Natural killer cell (primary cell): ENCODE measurements at regions not wholly inside any gene's neighbourhood (a gene's known extent, or its start where the extent isn't known, plus 50 kb on each side); places are given as distances from the start of the nearest gene placed in this dataset.

ENCODE experiments used
- ATAC-seq, 3 donors: fragments of 150-1000 bp in 2 of 3; fragments of 200-7000 bp in 1 of 3; cut with Tn5 transposase; 1 replicate in 1 of 3; 2 replicates in 2 of 3; pipeline ENCODE4 v1.10.0; 2021; ENCODE audit warnings: mild to moderate bottlenecking in 2 of 3, moderate library complexity in 2 of 3
- DNase-seq, 2 donors: peaks; one replicate each; pipeline versions ENCODE4 v3.0.0 to v3.0.0-alpha.2; 2013 to 2021; ENCODE audit warnings: mixed read lengths in 1 of 2
- H3K27ac ChIP-seq: one replicate; pipeline ENCODE4 v1.5.1; 2013; ENCODE audit warnings: mild to moderate bottlenecking, low read length
- H3K27me3 ChIP-seq: one replicate; pipeline ENCODE4 v1.6.1; 2013; ENCODE audit warnings: low read length; ENCODE audit not compliant: control insufficient read depth, insufficient read depth
- H3K36me3 ChIP-seq: one replicate; pipeline ENCODE4 v1.6.1; 2013; ENCODE audit warnings: low read length; ENCODE audit not compliant: control insufficient read depth, insufficient read depth
- H3K4me1 ChIP-seq: one replicate; pipeline ENCODE4 v1.6.1; 2013; ENCODE audit warnings: low read length; ENCODE audit not compliant: control insufficient read depth, insufficient read depth
- H3K4me3 ChIP-seq: one replicate; pipeline ENCODE4 v1.5.1; 2013; ENCODE audit warnings: low read length
- H3K9me3 ChIP-seq: one replicate; pipeline ENCODE4 v1.6.1; 2013; ENCODE audit warnings: low read length; ENCODE audit not compliant: control insufficient read depth, insufficient read depth
- H3K27ac Mint-ChIP-seq, 2 donors: one replicate each; pipeline ENCODE4 v1.8.0; 2022; ENCODE audit warnings: mild to moderate bottlenecking in 2 of 2, mixed read lengths in 2 of 2, moderate library complexity in 1 of 2
- H3K27me3 Mint-ChIP-seq, 2 donors: one replicate each; pipeline ENCODE4 v1.8.0; 2022; ENCODE audit warnings: low read depth in 2 of 2, mixed read lengths in 2 of 2
- H3K36me3 Mint-ChIP-seq: one replicate; pipeline ENCODE4 v1.8.0; 2022; ENCODE audit warnings: mixed read lengths
- H3K4me1 Mint-ChIP-seq, 2 donors: one replicate each; pipeline ENCODE4 v1.8.0; 2022; ENCODE audit warnings: mixed read lengths in 2 of 2
- H3K4me3 Mint-ChIP-seq: one replicate; pipeline ENCODE4 v1.8.0; 2022; ENCODE audit warnings: mild to moderate bottlenecking, moderate library complexity, mixed read lengths
- H3K9me3 Mint-ChIP-seq, 2 donors: one replicate each; pipeline ENCODE4 v1.8.0; 2022; ENCODE audit warnings: mixed read lengths in 2 of 2
- WGBS: methylation state at CpG from one replicate; pipeline ENCODE4 v1.1.7; 2013; ENCODE audit warnings: missing lambda C conversion rate; ENCODE audit not compliant: insufficient coverage; 5-methylcytosine and 5-hydroxymethylcytosine counted together
- intact Hi-C: fragments of 100-400 bp; cut with micrococcal nuclease; formaldehyde crosslinking; loops from one replicate; pipeline ENCODE4 v1.14.2; 2022
- TF ChIP-seq, protein P1 (sequence below): fragments of 200-600 bp; IDR thresholded peaks from one replicate; pipeline ENCODE4 v1.8.0; 2022; ENCODE audit warnings: antibody characterized with exemption

DNA sequence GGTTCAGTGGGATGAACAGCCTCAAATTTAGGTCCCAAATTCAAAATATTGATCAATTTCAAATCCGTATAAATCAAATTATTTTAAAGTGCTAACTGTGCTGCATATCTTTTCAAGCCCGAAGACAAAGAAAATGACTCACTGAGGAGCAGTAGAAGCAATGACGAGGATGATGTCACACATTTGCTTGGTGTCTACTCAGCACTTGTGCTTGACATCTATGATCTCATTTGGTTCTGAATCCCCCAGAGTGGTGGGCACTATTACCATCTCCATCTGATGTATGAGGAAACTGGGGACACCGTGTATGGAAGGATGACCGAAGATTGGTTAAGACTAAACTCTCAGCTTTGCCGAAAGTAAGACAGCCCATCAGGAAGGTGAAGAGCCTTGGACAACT, 136.5 kb upstream of the CHRNA7 start:
- H3K4me1 ChIP-seq: no peaks in the 10 kb centered on the region
- H3K4me3 ChIP-seq: no peak overlapping the region
- Mint-ChIP-seq H3K4me1 (no peaks in the 10 kb centered on the region), H3K4me3 (no peak overlapping the region), H3K27ac (no peak overlapping the region), H3K9me3 (peaks cover 3 to 5% of the 10 kb centered on the region in 2 donors), H3K27me3 (peaks cover 14 to 33% of the 10 kb centered on the region in 2 donors), H3K36me3 (no peaks in the 10 kb centered on the region)
- no peak for ATAC-seq
- peaks cover 2% of the 10 kb centered on the region for H3K9me3 ChIP-seq
- 92% methylated on average over 6 of the region's 6 CpGs for WGBS
- no peak overlapping the region for H3K27ac ChIP-seq
- no peaks in the 10 kb centered on the region for H3K36me3 ChIP-seq
- H3K27me3 ChIP-seq: peaks cover 3% of the 10 kb centered on the region
- intact Hi-C loops: no loop called here
- DNase-seq: no peak
- TF ChIP-seq, protein P1, sequence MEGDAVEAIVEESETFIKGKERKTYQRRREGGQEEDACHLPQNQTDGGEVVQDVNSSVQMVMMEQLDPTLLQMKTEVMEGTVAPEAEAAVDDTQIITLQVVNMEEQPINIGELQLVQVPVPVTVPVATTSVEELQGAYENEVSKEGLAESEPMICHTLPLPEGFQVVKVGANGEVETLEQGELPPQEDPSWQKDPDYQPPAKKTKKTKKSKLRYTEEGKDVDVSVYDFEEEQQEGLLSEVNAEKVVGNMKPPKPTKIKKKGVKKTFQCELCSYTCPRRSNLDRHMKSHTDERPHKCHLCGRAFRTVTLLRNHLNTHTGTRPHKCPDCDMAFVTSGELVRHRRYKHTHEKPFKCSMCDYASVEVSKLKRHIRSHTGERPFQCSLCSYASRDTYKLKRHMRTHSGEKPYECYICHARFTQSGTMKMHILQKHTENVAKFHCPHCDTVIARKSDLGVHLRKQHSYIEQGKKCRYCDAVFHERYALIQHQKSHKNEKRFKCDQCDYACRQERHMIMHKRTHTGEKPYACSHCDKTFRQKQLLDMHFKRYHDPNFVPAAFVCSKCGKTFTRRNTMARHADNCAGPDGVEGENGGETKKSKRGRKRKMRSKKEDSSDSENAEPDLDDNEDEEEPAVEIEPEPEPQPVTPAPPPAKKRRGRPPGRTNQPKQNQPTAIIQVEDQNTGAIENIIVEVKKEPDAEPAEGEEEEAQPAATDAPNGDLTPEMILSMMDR: no peak

DNA sequence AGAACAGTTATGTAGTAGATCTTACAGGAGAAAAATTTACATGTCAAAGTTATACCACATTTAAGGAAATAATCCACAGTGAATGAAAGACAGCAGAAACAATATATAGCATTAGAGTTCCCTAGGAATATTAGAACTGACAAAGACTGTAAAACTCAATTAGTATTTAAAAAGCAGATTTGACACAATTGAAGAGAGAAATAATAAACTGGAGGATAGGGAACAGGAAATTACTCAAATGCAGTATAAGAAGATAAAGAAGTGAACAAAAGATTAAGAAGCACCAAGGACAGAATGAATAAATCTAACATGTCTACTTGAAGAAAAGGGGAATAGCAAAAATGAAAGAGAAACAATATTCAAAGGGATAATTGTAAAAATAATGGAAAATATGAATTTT, 132.6 kb upstream of the CHRNA7 start:
- ATAC-seq (no peak), DNase-seq (no peak)
- TF ChIP-seq, protein P1: no peak
- Mint-ChIP-seq H3K27ac (no peak overlapping the region), H3K36me3 (peaks cover 7% of the 10 kb centered on the region), H3K9me3 (peaks cover 3 to 5% of the 10 kb centered on the region in 2 donors), H3K27me3 (peaks cover 4 to 34% of the 10 kb centered on the region in 2 donors), H3K4me3 (no peak overlapping the region), H3K4me1 (no peaks in the 10 kb centered on the region)
- H3K36me3 ChIP-seq: no peaks in the 10 kb centered on the region
- H3K4me3 ChIP-seq: no peak overlapping the region
- peaks cover 3% of the 10 kb centered on the region for H3K27me3 ChIP-seq
- no peak overlapping the region for H3K27ac ChIP-seq
- intact Hi-C loops: no loop called here
- no peaks in the 10 kb centered on the region for H3K4me1 ChIP-seq
- peaks cover 2% of the 10 kb centered on the region for H3K9me3 ChIP-seq

DNA sequence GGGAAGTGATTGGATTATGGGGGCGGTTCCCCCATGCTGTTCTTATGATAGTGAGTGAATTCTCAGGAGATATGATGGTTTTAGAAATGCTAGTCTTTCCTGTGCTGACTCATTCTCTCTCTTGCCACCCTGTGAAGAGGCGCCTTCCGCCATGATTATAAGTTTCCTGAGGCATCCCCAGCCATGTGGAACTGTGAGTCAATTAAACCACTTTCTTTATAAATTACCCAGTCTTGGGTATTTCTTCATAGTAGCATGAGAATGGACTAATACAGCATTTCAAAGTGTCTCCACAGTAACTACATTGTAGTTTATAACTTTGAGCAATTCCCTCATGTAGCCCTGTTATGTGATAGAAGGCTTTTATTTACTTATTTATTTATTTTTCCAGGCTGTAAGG, 128.8 kb upstream of the CHRNA7 start:
- no peak overlapping the region for H3K27ac Mint-ChIP-seq
- H3K27me3 ChIP-seq: no peaks in the 10 kb centered on the region
- H3K9me3 Mint-ChIP-seq: peaks cover 3 to 5% of the 10 kb centered on the region in 2 donors
- H3K4me3 Mint-ChIP-seq: no peak overlapping the region
- peaks cover 2% of the 10 kb centered on the region for H3K9me3 ChIP-seq
- H3K36me3 Mint-ChIP-seq: peaks cover 7% of the 10 kb centered on the region
- ATAC-seq (no peak), DNase-seq (no peak)
- H3K4me3 ChIP-seq: no peak overlapping the region
- H3K27ac ChIP-seq: no peak overlapping the region
- H3K4me1 Mint-ChIP-seq: no peaks in the 10 kb centered on the region
- 94% methylated on average over 3 of the region's 3 CpGs for WGBS
- TF ChIP-seq, protein P1: no peak
- no peaks in the 10 kb centered on the region for H3K36me3 ChIP-seq
- intact Hi-C loops: no loop called here
- peaks cover 7 to 29% of the 10 kb centered on the region in 2 donors for H3K27me3 Mint-ChIP-seq
- no peaks in the 10 kb centered on the region for H3K4me1 ChIP-seq

DNA sequence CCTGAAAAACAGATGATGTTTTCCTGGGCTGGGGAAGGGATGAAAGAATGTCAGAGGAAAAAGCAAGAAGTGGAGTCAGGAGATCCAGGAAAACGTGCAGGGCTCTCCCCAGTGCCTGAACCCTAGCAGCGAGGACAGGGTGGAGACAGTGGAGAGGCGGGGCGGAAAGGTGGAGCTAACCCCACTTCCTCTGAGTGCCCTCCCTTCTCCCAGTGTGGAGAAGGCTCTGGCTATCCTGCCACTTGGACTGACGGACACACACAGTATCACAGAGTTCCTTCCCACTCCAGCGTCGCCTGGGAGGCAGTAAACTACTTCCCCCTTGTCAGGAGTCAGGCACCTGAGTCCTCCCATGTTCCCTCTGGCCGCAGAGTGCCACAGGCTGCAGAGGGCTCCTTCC, 125.3 kb upstream of the CHRNA7 start:
- Mint-ChIP-seq H3K36me3 (peaks cover 5% of the 10 kb centered on the region), H3K27ac (no peak overlapping the region), H3K27me3 (peaks cover 7 to 22% of the 10 kb centered on the region in 2 donors), H3K4me3 (no peak overlapping the region), H3K9me3 (no peaks in the 10 kb centered on the region), H3K4me1 (no peaks in the 10 kb centered on the region)
- Histone ChIP-seq H3K36me3 (no peaks in the 10 kb centered on the region), H3K4me3 (no peak overlapping the region), H3K27me3 (no peaks in the 10 kb centered on the region), H3K9me3 (no peaks in the 10 kb centered on the region), H3K27ac (no peak overlapping the region), H3K4me1 (no peaks in the 10 kb centered on the region)
- WGBS: 25% methylated on average over 8 of the region's 8 CpGs
- TF ChIP-seq, protein P1: no peak
- intact Hi-C loops: no loop called here
- DNase-seq (no peak), ATAC-seq (no peak)
